Astrocyte (in vitro differentiated cells and primary cell): ENCODE measurements at regions not wholly inside any gene's neighbourhood (a gene's known extent, or its start where the extent isn't known, plus 50 kb on each side); places are given as distances from the start of the nearest gene placed in this dataset.

Source experiments
- CTCF ChIP-seq: IDR thresholded peaks from 2 replicates; pipeline ENCODE4 v1.5.1; 2011; ENCODE audit warnings: low read depth, mild to moderate bottlenecking, inconsistent platforms, low read length, moderate library complexity; ENCODE audit not compliant: insufficient read depth
- EZH2 ChIP-seq: IDR thresholded peaks from 2 replicates; pipeline ENCODE4 v1.6.1; 2012; ENCODE audit warnings: mild to moderate bottlenecking, low read length, inconsistent platforms; ENCODE audit not compliant: insufficient read depth

- no peak for TF ChIP-seq CTCF
- TF ChIP-seq EZH2, result no peak
Observed at GRCh38 chr5:50921366-50922133, 255.1 kb downstream of the PARP8 start.
